NCI-H187 treated with DMSO at 0.1 percent for 48 hours (cell line): ENCODE measurements at regions not wholly inside any gene's neighbourhood (a gene's known extent, or its start where the extent isn't known, plus 50 kb on each side); places are given as distances from the start of the nearest gene placed in this dataset.

ENCODE experiments used
- DNase-seq: peaks from one replicate; lab custom pipeline; 2025; lab: John Stamatoyannopoulos, UW

DNA sequence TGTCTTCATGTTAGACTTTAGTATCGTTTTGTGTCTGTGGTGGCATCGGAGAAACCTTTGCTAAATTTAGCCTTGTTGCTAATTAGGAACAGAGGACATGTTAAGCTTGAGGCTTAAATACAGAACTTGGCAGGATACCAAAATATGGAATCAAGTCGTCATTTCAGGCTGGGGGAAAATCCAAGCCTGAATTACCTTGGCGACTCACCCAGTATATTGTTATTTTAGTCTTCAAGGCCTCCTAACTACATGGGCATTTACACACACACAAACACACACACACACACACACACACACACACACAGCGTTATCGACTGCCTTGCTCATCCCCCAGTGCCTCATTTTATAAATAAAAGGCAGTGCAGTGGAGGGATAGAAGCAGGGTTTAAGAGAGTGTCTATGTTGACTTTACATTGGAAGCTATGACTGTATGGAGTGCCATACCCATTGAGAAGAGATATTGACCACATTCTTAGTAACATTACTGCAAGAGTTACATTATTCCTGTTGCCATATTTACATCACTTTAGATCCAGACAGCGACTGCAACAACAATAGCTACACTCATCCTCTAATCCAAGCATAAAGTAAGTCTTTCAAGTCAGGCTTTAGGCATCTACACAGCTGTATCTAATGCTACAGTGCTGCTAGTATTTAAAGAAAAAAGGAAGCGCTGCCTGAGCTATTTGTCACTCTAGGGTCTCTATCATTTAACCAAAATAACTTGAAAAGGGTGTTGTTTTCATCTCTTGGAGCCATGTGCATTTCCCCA lies 210.8 kb upstream of the SEMA6D start:
- DNase-seq = peak; percentile 57

DNA sequence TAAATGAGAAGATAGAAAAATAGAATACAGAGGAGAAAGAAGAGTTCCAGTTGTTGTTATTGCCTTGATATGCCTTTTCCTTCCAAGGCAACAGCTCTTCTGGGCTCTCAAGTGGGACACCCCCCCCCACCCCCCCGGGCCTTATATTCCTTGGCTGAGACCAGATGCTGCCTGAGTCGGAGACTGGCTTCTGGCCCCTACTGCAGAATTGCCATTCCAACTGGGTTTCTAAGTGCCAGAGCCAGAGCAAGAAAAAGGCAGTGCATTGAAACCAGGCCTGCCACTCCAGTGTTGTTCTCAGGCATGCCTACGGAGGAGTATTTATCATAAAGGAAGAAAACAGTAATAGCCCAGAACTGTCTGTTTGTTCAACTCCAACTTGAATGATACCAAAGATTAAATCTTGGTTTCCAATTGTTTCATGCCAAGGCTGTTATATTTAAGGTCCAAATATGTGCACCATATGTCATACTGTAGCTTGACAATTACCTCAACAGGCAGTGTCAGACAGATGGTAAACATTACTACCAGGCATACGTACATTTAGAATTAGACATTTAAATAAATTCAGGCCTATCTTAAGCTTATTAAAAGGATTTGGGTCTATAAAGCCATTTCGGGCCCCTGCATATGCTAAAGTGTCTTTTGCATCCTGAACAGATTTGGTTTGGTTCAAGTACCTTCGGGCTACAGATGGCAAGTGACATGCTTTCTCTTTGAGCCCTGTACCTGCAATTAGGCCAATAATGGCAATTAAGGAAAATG lies 209.9 kb upstream of the SEMA6D start:
- DNase-seq = no peak

DNA sequence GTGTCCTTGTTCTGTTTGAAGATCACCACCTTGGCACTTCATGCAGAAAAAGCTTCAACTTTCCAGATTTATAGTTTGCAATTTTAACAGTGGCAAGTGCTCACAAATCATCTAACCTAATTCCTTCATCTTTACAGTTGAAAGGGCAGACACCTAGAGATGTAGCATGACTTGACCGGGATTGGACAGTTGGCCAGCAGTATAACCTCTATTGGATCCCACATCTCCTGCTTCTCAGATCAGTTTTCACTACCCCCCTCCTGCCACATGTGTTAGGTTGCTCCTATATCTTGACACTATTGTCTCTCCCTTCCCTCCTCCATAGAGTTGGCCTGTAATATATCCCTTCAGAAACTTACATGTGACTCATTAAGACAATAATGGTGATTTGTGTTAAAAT lies 206.0 kb upstream of the SEMA6D start:
- DNase-seq = no peak

DNA sequence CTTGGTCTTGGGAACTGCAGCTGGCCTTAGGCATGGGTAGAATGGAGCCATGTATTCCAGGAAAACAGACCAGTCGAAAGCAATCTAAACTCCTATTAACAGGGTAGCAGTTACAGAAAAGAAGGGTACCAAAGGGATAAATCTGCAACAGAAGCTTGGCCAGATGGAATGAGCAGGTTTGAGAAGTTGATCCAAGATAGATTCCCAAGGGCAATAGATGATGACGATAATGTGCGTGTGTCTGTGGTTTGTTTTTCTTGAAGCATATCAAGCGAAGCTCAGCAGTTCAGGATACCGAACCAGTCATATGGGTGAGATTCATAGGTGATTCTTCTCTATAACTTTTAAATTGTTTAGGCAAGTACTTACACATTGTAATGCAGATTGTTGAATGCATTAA lies 203.8 kb upstream of the SEMA6D start:
- no peak for DNase-seq

DNA sequence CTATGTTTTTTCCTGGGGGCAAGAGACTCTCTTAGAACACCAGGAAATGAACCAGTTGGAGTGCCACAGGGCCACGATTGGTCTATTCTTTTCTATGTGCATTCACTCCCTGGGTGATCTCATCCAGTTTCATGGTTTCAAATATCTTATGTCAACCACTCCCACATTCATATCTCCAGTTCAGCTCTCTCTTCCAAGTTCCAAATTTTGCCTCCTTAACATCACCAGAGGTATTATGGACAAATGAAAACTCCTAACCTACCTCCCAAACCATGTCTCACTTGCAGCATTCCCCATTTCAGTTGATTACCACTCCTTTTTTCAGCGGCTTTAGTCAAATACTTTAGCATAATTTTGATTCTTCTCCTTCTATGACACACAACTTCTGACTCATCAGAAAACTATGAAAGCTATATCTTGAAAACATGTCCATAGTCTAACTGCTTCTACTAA lies 203.1 kb upstream of the SEMA6D start:
- DNase-seq = no peak

DNA sequence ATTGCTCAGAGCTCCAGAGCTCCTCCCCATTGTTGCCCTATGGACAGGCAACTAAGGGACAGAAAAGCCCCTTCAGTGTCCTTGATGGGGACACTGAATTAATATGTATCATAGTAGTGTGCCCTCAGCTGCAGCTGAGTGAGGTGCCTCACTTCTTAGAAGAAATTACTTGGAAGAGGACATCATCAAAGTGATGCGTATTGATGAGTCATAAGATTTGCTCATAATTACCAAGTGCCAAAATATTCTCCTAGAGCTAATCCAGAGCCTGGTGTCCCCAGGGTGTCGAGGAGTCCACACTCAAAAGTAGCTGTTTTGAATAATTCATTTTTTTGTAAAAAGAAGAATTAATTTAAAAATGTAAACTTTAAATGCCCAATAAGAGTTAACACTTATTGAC lies 200.7 kb upstream of the SEMA6D start:
- no peak for DNase-seq

DNA sequence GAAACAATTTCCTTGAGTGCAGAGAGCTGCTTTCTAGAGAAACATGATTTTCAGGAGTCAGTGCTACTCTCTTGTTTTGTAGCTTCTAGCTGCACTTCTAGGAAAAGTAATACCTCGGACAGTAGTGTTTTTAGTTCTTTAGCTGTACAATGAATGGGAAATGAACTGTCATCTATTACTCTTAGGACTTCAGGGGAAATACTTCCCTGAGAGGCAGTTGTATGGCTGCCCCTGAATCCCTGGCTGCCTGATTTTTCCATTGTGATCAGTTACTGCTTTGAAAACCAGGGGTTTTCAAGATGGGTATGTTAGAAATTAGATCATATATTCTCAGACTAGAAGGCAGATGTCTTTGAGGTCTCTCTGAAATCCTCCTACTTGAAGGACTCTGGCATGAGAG lies 200.3 kb upstream of the SEMA6D start:
- no peak for DNase-seq

DNA sequence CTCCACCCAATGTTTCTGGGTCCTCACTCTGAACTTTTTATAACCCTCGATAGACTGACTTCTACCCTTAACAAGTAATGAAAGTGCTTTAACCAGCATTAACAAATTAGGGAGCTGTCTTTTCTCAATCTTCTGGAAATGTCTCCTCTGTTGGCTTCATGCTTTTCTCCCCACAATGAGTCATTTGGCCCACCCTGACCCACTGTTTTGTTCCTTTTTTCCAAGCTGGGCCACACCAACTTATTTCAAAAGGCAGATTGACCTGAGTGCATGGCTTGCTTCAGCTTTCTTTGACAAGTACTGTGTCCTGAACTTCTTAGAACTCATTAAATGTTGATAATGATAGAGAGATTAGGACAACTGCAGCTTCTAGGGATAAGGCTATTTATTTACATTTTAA lies 199.6 kb upstream of the SEMA6D start:
- DNase-seq = no peak

DNA sequence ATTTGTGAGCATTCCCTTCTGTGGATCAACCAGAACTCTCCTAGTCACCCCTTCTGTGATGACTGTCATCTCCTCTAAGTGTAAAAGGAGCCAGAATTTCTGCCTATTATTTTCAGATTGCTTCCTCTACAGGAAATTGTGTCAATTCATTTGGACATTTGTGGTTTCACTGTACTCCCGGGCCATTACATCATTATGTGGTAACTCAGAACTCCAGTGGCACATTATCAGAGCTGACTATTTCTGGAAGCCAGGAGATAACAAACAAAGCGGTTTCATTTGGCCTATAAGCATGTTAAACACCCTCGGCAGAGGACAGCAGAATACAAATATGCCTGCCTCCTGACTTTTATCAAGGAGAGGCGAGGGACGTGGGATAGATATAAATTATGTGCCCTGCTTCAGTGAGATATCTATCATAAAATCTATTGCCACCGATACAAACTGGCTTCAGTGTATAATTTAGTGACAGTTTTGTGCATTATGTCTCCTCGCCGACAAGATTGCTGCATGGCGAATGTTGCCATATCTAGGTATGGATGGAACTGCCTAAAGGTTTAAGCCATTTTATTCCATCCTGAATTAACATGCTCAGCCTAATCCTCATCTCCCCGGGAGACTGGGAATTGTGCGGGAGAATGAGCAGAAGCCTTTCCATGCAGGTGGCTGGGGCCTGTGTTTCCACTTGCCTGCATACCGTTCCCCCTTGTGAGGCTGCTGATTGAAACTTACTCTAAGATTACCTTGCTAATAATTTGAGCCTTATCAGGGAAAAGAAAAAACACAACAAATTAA lies 193.4 kb upstream of the SEMA6D start:
- no peak for DNase-seq

DNA sequence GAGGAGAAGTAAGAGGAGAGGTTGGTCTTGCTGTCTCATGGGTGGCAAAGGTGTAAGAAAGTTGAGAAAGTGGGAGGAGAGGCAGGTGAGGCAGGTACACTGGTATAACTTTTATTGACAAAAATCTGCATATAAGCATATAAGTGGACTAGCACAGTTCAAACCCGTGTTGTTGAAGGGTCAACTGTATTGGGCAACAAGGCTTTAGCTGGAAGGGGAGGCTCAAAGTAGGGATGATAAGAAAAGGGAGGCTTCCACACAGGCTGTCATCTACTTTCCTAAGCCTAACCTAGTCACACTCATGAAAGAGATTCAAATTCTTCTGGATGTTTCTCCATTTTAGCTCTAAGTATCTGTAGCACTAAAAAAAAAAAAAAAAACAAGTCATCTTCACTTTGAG lies 188.1 kb upstream of the SEMA6D start:
- DNase-seq = no peak

DNA sequence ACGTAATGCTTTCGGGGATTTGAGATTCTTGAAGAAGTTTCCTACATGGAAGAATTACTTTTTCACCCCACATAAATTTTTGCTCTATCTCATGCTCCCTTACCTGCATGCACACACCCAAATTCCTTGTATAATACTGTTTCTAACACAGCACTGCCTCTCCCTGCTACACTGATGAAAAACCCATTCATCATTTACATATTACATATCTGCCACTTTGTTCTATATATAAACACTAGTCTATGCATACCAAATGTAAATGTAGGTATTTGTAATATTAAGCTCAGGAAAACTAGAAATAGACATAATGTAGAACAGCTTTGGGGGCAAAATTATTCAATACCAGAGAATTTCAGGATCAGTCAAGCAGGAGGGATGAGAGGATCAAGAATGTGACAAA lies 182.6 kb upstream of the SEMA6D start:
- DNase-seq = no peak

DNA sequence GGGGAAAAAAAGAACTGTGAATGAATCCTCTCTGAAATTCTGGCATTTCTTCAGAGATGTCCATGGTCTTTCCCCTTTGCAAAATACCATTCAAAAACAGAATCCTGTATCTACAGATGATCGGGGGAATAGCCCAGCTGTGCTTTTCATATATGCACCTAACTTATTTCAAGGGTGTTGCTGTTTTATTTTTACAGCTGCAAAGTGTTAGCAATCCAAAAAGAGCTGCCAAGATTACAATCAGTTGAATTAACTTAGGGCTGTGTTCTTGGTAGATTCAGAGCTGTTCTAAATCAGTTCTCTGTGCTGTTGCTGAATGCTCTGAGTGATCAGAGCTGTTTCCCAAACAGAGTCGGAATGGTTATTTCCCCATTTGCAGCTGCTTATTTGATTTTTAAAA lies 175.7 kb upstream of the SEMA6D start:
- no peak for DNase-seq

DNA sequence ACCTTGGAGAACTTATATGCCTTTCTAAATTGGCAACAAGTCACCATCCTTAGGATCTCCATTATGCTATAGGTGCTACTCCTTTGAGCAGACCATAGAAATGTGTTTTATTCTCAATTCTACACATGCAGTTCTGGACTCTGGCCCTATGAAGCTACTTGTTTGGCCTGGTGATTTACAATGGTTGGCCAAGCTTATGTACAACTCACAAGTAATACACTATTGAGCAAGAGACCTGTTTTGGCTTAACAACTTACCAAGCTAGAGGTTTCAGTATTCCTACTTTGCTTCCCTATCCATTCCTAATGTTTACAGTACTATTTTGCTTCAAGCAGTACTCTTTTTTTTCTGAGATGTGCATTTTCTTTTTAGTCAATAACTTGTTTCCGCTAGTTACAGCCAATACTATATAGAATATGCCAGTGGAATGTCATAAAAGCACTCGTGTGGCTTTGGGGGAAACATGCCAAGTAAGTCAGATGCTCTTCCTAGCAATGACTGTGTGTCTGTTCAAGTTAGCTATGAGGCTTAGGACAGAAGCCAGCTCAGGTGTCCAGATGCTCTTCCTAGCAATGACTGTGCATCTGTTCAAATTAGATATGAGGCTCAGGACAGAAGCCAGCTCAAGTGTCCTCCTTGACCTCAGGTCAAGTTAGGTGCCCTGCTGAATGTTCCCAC lies 174.9 kb upstream of the SEMA6D start:
- DNase-seq = no peak

DNA sequence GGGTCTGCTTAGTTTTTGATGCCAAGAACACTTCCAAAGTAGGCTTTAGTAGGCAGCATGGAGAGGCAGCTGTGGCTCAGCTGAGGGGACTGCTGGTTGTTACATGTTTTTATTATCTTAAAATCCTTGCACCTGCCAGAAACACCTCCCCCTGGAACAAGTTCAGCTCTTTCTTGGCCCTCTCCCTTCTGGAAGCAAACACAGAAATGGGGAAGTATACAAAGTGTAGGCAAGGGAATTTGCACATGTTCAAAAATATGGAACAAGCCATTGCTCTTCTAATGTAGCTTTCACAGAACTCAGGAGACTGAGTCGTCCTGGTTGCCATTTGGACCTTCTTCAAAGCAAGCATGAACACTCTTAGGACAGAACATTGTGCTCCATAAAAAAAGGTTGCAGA lies 169.1 kb upstream of the SEMA6D start:
- no peak for DNase-seq

DNA sequence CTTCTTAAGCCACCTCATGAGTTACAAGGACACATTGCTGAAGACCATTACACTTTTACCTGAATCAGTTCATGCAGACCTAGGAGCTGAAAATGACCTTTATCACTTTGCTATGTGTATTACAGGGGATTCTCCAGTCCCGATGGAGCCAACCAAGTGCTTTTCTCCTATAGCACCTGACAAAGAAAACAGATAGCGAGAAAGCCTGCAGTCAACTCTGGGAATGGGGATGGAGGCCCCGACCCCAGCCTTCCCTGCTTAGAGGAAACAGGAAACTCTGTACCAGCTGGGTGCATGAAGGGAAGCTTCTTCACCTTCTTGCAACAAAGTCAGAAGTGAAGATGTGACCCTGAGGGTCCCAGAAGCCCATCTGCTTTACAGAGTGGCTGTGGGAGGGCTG lies 168.3 kb upstream of the SEMA6D start:
- DNase-seq = no peak

DNA sequence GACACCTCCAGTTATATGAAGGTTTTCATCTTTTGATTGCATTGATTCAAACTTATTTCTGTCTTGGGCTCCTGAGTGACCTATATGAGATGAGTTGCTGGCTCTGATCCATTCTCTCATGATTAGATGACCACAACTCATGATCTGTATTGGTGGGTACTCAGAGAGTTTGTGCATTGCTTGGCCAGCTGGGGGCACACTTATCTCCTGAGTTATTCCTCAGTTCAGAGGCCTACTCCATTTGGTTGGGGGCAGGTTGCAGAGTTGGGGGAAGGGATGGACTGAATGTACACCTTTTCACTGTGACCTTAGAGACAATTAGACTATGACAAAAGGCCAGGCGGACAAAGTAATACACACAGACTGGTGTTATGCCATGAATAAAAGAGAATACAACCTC lies 166.2 kb upstream of the SEMA6D start:
- no peak for DNase-seq

DNA sequence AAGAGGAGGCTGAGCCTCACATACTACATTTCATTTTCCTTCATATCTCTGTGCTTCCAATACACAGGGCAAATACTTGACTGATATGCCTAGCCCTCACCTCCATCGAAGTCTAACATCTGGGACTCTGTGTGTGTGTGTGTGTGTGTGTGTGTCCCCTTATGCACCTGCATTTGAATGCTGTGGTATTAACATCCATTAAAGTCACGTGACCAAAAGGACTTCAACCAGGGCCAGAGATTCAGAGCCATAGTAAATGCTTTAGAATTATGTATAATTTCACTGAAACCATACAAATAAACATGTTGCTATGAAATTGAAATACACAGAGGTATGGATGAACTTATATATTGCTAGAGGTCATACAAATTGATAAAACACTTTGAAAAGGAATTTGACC lies 165.8 kb upstream of the SEMA6D start:
- no peak for DNase-seq

DNA sequence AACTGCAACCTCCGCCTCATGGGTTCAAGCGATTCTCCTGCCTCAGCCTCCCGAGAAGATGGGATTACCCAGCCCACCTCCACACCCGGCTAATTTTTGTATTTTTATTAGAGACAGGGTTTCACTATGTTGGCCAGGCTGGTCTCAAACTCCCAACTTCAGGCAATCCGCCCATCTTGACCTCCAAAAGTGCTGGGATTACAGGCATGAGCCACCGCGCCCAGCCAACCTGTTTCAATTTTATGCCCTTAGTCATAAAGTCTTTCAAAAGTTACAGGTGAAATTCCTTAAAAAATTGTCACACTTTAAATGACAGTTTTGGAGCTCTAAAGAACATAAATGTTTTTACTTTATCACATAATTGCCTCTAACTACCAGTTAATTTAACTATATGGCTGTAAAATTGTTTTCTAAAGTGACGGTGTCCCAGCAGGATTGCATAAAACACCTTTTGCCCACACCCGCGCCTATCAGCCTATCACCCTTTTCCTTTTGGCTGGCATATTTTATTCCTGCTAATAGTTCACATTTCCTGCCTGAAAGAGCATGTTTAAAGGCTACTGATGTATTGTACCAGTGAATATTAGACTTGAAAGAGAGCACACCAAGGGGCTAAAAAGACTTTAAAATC lies 164.2 kb upstream of the SEMA6D start:
- DNase-seq = no peak

DNA sequence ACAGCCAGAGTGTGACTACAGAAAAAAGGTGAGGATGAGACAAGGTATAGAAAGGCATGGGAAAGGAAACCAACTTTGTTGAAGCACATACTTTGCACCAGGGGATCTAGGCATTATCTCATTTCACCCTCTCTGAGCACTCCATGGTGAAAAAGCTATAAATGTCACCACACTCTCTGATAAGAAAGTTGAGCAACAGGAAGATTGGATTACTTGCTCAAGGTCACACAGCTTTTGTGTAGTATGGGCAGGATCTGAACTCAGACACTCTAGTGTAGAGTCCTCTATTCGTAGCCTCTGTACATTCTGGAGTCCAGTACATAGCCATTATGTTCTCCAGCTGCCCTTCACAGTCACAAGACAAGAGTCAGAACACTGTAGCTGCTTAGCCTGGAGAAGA lies 163.4 kb upstream of the SEMA6D start:
- DNase-seq = no peak

DNA sequence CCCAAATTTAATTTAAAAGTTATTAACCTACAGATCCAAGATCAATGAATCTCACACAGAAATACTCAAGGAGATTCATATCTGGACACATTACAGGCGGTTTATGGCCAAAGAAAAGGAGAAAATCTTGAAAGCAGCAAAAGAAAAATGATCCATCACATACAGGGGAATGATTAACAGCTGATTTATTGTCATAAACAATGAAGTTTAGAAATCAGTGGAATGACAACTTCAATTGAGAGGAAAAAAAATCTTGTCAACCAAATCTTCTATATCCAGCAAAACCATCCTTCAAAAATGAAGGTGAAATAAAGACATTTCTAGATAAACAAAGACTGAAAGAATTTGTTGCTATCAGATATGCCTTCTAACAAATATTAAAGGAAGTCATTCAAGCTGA lies 156.2 kb upstream of the SEMA6D start:
- DNase-seq = no peak

DNA sequence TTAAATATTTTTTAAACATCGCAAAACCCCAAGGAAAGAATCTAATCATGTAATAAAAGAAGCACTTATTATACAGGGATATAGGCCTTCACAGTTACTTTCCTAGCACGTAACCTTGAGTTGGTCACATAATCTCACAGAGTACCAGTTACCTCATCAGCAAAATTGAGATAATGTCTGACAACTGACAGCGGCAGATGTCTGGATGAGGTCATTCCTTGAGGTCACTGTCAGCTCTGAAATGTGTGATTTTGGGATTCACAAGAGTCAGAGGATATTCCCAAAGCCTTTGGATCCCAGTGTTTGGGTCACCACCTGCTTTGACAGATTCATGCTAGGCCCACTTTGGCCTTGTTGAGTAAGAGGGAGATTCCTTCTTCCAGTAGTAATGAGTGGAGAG lies 151.4 kb upstream of the SEMA6D start:
- DNase-seq = no peak

DNA sequence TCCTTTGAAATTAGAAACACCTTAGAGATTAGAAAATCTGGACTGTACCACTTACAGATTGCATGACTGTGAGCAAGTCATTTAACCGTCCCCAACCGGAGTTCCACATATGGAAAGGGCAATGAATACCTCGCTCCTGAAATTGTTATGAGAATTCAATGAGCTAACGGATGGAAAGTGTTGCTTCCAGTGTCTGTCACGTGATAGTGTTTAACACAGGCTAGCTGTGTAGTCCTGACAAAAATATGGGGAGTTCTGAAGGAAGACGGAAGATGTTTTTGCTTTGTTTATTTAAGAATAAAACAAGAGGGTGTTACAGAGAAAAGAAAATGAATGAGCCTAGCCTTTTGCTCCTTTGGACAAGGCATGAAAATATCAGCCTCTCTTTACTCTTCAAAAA lies 150.7 kb upstream of the SEMA6D start:
- DNase-seq = no peak
